Cardiac muscle cell (in vitro differentiated cells and primary cell): ENCODE measurements at regions not wholly inside any gene's neighbourhood (a gene's known extent, or its start where the extent isn't known, plus 50 kb on each side); places are given as distances from the start of the nearest gene placed in this dataset.

Experiments used
- DNase-seq, 2 donors: peaks; one replicate each; pipeline versions ENCODE4 v3.0.0 to v3.0.0-alpha.2; 2010 to 2017; ENCODE audit warnings: low read depth in 1 of 2, low spot score in 1 of 2
- H3K27ac ChIP-seq: fragments of 200-600 bp; sonication (generic); 2 replicates; pipeline ENCODE4 v1.5.1; 2016
- H3K27me3 ChIP-seq: fragments of 200-600 bp; sonication (generic); 2 replicates; pipeline ENCODE4 v1.6.0; 2016; ENCODE audit warnings: control low read depth
- H3K36me3 ChIP-seq: fragments of 200-600 bp; sonication (generic); 2 replicates; pipeline ENCODE4 v1.5.1; 2016; ENCODE audit warnings: control low read depth
- H3K4me1 ChIP-seq: fragments of 200-600 bp; sonication (generic); 2 replicates; pipeline ENCODE4 v1.8.1; 2017; ENCODE audit warnings: low read depth, mild to moderate bottlenecking, mixed run types
- H3K4me3 ChIP-seq: fragments of 200-600 bp; sonication (generic); 2 replicates; pipeline ENCODE4 v1.5.1; 2016; ENCODE audit warnings: mild to moderate bottlenecking
- H3K9me3 ChIP-seq: fragments of 200-600 bp; sonication (generic); 2 replicates; pipeline ENCODE4 v1.5.1; 2017; ENCODE audit warnings: low read depth, mild to moderate bottlenecking, control low read depth
- CTCF ChIP-seq: IDR thresholded peaks from 2 replicates; pipeline ENCODE4 v1.5.1; 2012; ENCODE audit warnings: low read depth, mild to moderate bottlenecking, low read length

GRCh38 chr5:162324328-162324727 lies 256.8 kb downstream of the GABRG2 start:
- H3K9me3 ChIP-seq = no peaks in the 10 kb centered on the region
- no peaks in the 10 kb centered on the region for H3K36me3 ChIP-seq
- H3K27ac ChIP-seq = no peak overlapping the region
- peaks cover 34% of the 10 kb centered on the region for H3K4me1 ChIP-seq
- no peak overlapping the region for H3K4me3 ChIP-seq
- H3K27me3 ChIP-seq = no peaks in the 10 kb centered on the region
- no peak for DNase-seq
- no peak for TF ChIP-seq CTCF

- Histone ChIP-seq H3K27ac (peak overlapping the region; percentile 84), H3K4me1 (peaks cover 34% of the 10 kb centered on the region), H3K9me3 (no peaks in the 10 kb centered on the region), H3K36me3 (no peaks in the 10 kb centered on the region), H3K4me3 (no peak overlapping the region), H3K27me3 (no peaks in the 10 kb centered on the region)
- peak in 1 of 2 donors; percentile 76 for DNase-seq
- TF ChIP-seq CTCF = no peak
Measured at GRCh38 chr5:162325143-162325727, 257.7 kb downstream of the GABRG2 start.

GRCh38 chr5:162334944-162335343 lies 267.4 kb downstream of the GABRG2 start:
- no peaks in the 10 kb centered on the region for H3K27me3 ChIP-seq

GRCh38 chr5:162360373-162360931 lies 292.9 kb downstream of the GABRG2 start:
- Histone ChIP-seq H3K36me3 (no peaks in the 10 kb centered on the region), H3K4me1 (no peaks in the 10 kb centered on the region), H3K4me3 (no peak overlapping the region), H3K9me3 (no peaks in the 10 kb centered on the region), H3K27me3 (no peaks in the 10 kb centered on the region), H3K27ac (no peak overlapping the region)
- DNase-seq = no peak
- no peak for TF ChIP-seq CTCF

More at GRCh38 chr5:162334944-162335343, 267.4 kb downstream of the GABRG2 start:
- no peaks in the 10 kb centered on the region for H3K9me3 ChIP-seq
- no peak for TF ChIP-seq CTCF
- H3K4me1 ChIP-seq = no peaks in the 10 kb centered on the region
- H3K36me3 ChIP-seq = no peaks in the 10 kb centered on the region
- H3K4me3 ChIP-seq = no peak overlapping the region
- no peak for DNase-seq
- no peak overlapping the region for H3K27ac ChIP-seq

GRCh38 chr5:162372256-162372655 lies 304.7 kb downstream of the GABRG2 start:
- TF ChIP-seq CTCF = no peak
- no peak overlapping the region for H3K27ac ChIP-seq
- H3K36me3 ChIP-seq = no peaks in the 10 kb centered on the region
- H3K4me1 ChIP-seq = no peaks in the 10 kb centered on the region
- H3K4me3 ChIP-seq = no peak overlapping the region
- no peaks in the 10 kb centered on the region for H3K27me3 ChIP-seq
- DNase-seq = no peak
- H3K9me3 ChIP-seq = no peaks in the 10 kb centered on the region
